22Rv1 (cell line): ENCODE measurements at regions not wholly inside any gene's neighbourhood (a gene's known extent, or its start where the extent isn't known, plus 50 kb on each side); places are given as distances from the start of the nearest gene placed in this dataset.

Experiments
- H3K27ac ChIP-seq: fragments of 450-650 bp; 2 replicates; pipeline ENCODE4 v1.5.1; 2017
- ZFX ChIP-seq: fragments of 450-650 bp; IDR thresholded peaks from 2 replicates; pipeline ENCODE4 v1.6.1; 2017; ENCODE audit warnings: antibody characterized with exemption, borderline replicate concordance
- TF ChIP-seq, protein P1 (sequence below): fragments of 450-650 bp; IDR thresholded peaks from 2 replicates; pipeline ENCODE4 v1.5.1; 2017; ENCODE audit warnings: mild to moderate bottlenecking

DNA sequence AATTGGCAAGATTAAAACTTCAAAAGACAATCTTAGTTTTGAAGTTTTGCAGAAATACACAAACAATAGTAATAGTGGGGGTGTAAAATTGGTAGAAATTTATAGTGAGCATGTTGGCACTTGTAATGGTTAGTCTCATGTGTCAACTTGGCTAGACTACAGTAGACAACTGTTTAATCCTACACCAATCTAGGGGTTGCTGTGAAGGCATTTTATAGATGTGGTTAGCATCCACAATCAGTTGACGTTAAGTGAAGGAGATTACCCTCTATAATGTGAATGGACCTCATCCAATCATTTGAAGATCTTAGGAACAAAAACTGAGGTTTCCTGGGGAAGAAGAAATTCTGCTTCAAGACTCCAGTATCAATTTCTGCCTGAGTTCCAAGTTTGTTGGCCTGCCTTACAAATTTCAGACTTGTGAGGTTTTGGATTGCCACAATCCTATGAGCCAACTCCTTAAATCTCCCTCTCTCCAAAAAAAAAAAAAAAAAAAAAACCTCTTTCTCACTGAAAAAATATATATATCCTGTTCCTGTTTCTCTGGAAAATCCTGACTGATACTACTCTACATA is 531.6 kb upstream of the IGFBP3 start:
- TF ChIP-seq, protein P1, sequence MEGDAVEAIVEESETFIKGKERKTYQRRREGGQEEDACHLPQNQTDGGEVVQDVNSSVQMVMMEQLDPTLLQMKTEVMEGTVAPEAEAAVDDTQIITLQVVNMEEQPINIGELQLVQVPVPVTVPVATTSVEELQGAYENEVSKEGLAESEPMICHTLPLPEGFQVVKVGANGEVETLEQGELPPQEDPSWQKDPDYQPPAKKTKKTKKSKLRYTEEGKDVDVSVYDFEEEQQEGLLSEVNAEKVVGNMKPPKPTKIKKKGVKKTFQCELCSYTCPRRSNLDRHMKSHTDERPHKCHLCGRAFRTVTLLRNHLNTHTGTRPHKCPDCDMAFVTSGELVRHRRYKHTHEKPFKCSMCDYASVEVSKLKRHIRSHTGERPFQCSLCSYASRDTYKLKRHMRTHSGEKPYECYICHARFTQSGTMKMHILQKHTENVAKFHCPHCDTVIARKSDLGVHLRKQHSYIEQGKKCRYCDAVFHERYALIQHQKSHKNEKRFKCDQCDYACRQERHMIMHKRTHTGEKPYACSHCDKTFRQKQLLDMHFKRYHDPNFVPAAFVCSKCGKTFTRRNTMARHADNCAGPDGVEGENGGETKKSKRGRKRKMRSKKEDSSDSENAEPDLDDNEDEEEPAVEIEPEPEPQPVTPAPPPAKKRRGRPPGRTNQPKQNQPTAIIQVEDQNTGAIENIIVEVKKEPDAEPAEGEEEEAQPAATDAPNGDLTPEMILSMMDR: no peak
- no peak for TF ChIP-seq ZFX

DNA sequence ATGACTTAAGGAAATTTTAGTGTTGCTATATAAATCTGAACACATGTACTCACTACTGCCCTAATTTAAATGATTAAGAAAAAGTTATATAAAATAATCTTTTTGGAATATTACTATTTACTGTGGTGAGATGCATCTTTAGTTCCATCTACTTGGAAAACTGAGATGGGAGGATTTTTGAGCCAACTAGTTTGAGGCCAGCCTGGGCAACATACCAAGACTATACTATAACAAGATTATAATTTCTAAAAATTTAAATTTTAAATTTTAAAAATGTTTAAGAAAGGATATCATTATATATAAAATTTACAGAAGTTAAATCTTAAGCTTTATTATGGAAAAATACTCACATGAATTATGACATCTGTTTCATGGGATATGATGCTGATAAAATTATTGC is 530.8 kb upstream of the IGFBP3 start:
- TF ChIP-seq, protein P1: no peak
- TF ChIP-seq ZFX: no peak
- no peak overlapping the region for H3K27ac ChIP-seq

More for the DNA sequence above, 531.6 kb upstream of the IGFBP3 start:
- H3K27ac ChIP-seq: no peak overlapping the region

DNA sequence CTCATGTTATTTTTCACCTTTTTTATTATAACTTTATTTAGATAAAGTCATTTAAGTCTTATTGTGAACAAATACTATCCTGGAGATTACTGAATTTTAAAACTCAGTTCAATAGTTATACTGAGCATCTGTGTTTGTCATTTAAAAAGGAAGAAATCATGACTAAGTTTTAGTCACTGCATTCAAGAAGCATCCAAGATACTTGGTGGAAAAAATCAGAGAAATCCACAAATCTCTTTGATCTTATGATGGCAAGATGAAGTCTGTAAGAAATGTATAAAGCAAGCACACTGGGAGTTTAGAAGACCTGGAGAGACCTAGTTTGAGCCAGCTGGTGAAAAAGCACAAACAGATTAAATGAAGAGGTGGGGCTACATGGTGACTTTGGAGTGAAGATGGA is 529.8 kb upstream of the IGFBP3 start:
- TF ChIP-seq ZFX: no peak
- TF ChIP-seq, protein P1: no peak
- no peak overlapping the region for H3K27ac ChIP-seq

DNA sequence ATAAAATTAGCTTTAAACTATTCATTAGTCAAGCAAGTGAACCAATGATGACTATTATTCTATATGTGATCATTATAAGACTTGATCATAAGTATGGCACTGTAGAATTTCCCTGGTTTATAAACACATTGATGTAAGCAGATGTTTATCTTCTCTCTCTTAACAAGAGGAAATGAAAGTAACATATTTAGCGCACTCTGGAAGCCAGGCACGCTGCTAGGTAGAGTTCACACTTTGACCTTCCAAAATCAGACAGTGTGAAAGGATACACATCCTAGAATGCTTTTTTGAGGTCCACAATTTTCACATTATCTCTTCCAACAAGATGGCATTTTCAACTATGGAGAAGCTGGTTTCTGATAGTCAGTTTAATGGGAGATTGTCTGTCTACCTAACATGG is 529.4 kb upstream of the IGFBP3 start:
- H3K27ac ChIP-seq: no peak overlapping the region
- TF ChIP-seq ZFX: no peak
- TF ChIP-seq, protein P1: no peak

DNA sequence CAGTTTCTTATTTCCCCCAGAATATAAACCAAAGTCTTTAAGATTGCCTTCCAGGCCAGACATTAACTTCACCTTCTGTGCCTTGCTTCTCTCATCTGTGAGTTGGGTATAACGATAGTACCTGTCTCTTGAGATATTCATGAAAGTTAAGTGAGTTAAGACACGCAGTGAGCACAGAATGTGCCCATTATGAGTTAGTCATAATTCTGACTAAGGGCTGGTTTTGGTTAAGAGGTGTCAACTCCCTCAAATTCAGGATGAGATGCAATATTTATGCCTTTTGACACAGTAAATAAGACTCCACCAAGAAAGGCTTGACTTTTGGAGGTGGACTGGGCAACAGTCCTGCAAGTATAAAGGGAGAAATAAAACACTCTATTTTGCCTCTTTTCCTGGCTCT is 528.7 kb upstream of the IGFBP3 start:
- no peak overlapping the region for H3K27ac ChIP-seq
- TF ChIP-seq, protein P1: no peak
- TF ChIP-seq ZFX: no peak

DNA sequence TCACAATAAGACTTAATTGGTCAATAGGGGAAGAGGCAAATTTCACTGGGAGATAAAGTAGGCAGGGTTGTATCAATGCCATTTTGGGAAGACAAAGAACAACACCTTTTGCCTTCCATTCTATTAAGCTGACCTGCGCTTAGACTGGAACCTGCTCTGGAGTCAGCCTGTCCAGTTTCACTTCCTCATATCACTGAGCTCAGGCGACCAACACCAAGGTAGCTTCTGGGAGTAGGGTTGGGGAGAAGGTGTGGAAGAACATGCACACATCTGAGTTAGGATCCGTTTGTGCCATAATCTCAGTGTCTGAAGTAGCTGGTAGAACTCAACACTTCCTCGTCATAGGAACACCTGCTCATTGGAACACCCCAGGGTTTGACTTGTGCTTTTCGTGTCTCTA is 527.4 kb upstream of the IGFBP3 start:
- no peak overlapping the region for H3K27ac ChIP-seq
- TF ChIP-seq, protein P1: no peak
- no peak for TF ChIP-seq ZFX

DNA sequence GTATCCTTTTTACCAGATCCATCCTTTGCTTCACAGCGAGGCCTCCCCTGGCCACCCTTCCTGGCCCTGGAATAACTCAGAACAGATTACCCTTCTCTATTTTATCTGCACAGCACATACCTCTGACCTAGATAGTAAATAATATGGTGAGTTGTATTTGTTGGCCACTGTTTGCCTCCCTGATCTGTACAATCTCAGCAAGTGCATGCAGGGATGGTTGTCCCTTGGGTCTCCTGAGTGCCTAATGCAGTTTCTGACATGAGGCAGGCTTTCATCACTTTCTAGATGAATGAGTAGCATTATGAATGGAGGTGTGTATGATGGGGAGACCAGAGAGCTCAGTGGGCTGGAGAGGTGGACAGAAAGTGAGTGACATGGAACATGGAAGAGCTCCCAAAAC is 525.1 kb upstream of the IGFBP3 start:
- TF ChIP-seq, protein P1: no peak
- TF ChIP-seq ZFX: no peak
- H3K27ac ChIP-seq: no peak overlapping the region
